HEK293 (cell line): ENCODE measurements at regions not wholly inside any gene's neighbourhood (a gene's known extent, or its start where the extent isn't known, plus 50 kb on each side); places are given as distances from the start of the nearest gene placed in this dataset.

Experiments
- CTCF ChIA-PET: fragments of 350-600 bp; formaldehyde crosslinking; extraction: SDS; loops from one replicate; lab custom pipeline; 2021; ENCODE audit warnings: antibody characterized with exemption; lab: Yijun Ruan, JAX
- POLR2A ChIA-PET: fragments of 300-600 bp; formaldehyde crosslinking; extraction: SDS; loops from one replicate; lab custom pipeline; 2020; ENCODE audit warnings: antibody characterized with exemption, inconsistent platforms; lab: Yijun Ruan, JAX
- H3K27ac ChIP-seq: fragments of 200-500 bp; sonication (Bioruptor generic); 2 replicates; pipeline ENCODE4 v1.5.1; 2014; ENCODE audit warnings: low read depth, low read length, control low read depth, inconsistent platforms; ENCODE audit errors: extremely low read depth
- H3K36me3 ChIP-seq, 2 experiments: fragments of 200-500 bp in 1 of 2; sonication (Bioruptor generic) in 1 of 2; 1 replicate in 1 of 2; 2 replicates in 1 of 2; pipeline ENCODE4 v1.5.1; 2014 to 2017; ENCODE audit warnings: inconsistent platforms in 2 of 2, low read length in 2 of 2; ENCODE audit not compliant: control insufficient read depth in 2 of 2, insufficient read depth in 1 of 2
- H3K4me1 ChIP-seq: fragments of 200-500 bp; sonication (Bioruptor generic); 2 replicates; pipeline ENCODE4 v1.5.1; 2014; ENCODE audit warnings: mild to moderate bottlenecking, low read length, inconsistent platforms; ENCODE audit not compliant: control insufficient read depth, insufficient read depth
- H3K4me3 ChIP-seq: 2 replicates; pipeline ENCODE4 v1.5.1; 2011; ENCODE audit warnings: low read depth, mild to moderate bottlenecking, control low read depth, low read length, moderate library complexity
- H3K9me3 ChIP-seq: fragments of 200-500 bp; sonication (Bioruptor generic); 2 replicates; pipeline ENCODE4 v1.5.1; 2014; ENCODE audit warnings: low read depth, low read length, inconsistent platforms; ENCODE audit not compliant: control insufficient read depth, insufficient read depth
- HOXA7 ChIP-seq: sonication (generic); formaldehyde crosslinking; IDR thresholded peaks from 2 replicates; pipeline ENCODE4 v1.8.1; 2022; ENCODE audit warnings: missing genetic modification reagents, borderline replicate concordance
- MZF1 ChIP-seq: fragments of 450-650 bp; formaldehyde crosslinking; IDR thresholded peaks from 2 replicates; pipeline ENCODE4 v1.5.1; 2017; ENCODE audit warnings: missing biosample characterization, missing genetic modification characterization, borderline replicate concordance
- OSR2 ChIP-seq: fragments of 450-650 bp; formaldehyde crosslinking; IDR thresholded peaks from 2 replicates; pipeline ENCODE4 v1.5.1; 2016; ENCODE audit warnings: missing biosample characterization, missing genetic modification characterization
- SCRT1 ChIP-seq: fragments of 450-650 bp; formaldehyde crosslinking; IDR thresholded peaks from 2 replicates; pipeline ENCODE4 v1.5.1; 2016; ENCODE audit warnings: missing biosample characterization, missing genetic modification characterization, borderline replicate concordance
- ZBTB10 ChIP-seq: fragments of 450-650 bp; formaldehyde crosslinking; IDR thresholded peaks from 2 replicates; pipeline ENCODE4 v1.5.1; 2016; ENCODE audit warnings: missing biosample characterization, missing genetic modification characterization
- ZFP41 ChIP-seq: fragments of 450-650 bp; formaldehyde crosslinking; IDR thresholded peaks from 2 replicates; pipeline ENCODE4 v1.5.1; 2016; ENCODE audit warnings: missing biosample characterization, missing genetic modification characterization, borderline replicate concordance
- ZNF16 ChIP-seq: fragments of 450-650 bp; formaldehyde crosslinking; IDR thresholded peaks from 2 replicates; pipeline ENCODE4 v1.5.1; 2016; ENCODE audit warnings: low read depth, missing biosample characterization, missing genetic modification characterization
- ZNF366 ChIP-seq: fragments of 450-650 bp; formaldehyde crosslinking; conservative IDR thresholded peaks from 2 replicates; pipeline ENCODE4 v1.5.1; 2016; ENCODE audit warnings: missing biosample characterization, missing genetic modification characterization
- ZNF571 ChIP-seq: fragments of 450-650 bp; formaldehyde crosslinking; IDR thresholded peaks from 2 replicates; pipeline ENCODE4 v1.5.0; 2017; ENCODE audit warnings: missing biosample characterization, missing genetic modification characterization
- ZNF626 ChIP-seq: fragments of 450-650 bp; sonication (Bioruptor Pico); formaldehyde crosslinking; IDR thresholded peaks from 2 replicates; pipeline ENCODE4 v1.5.1; 2018; ENCODE audit warnings: missing biosample characterization, missing genetic modification characterization, inconsistent platforms
- ZNF785 ChIP-seq: fragments of 450-650 bp; formaldehyde crosslinking; IDR thresholded peaks from 2 replicates; pipeline ENCODE4 v1.5.1; 2016; ENCODE audit warnings: missing biosample characterization, missing genetic modification characterization
- TF ChIP-seq, protein P1 (sequence below): fragments of 450-650 bp; IDR thresholded peaks from 2 replicates; pipeline ENCODE4 v1.5.1; 2018; ENCODE audit warnings: missing biosample characterization, mild to moderate bottlenecking, missing genetic modification characterization
- TF ChIP-seq, protein P2 (sequence below): fragments of 450-650 bp; formaldehyde crosslinking; IDR thresholded peaks from 2 replicates; pipeline ENCODE4 v1.5.1; 2016; ENCODE audit warnings: missing biosample characterization, missing genetic modification characterization

DNA sequence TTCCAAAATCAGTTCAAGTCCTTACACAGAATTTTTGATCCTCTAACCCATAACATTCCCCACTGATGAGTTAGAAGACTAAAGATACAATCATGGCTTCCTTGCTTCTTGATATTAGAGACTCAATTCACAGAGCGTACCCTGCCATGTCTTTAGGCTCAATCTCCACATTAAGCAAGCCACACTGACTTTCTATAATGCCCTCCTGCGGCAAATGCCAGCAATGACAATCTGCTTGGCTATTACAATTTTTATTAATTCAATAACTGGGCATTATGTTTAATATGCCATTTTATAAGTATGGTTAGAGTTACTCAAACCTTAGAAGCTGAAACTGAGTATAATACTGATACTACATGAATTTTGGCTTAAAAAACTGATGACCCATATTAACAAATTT, 479.7 kb upstream of the NR2F2 start:
- no peak overlapping the region for H3K27ac ChIP-seq
- ChIA-PET POLR2A (no interaction called here), CTCF (interaction anchor here (0.7 to 1.2 kb wide), 2 partner anchors 17 to 276 kb away, joined by 3 read pairs; no protein-coding TSS in a partner anchor)
- H3K36me3 ChIP-seq = no peaks in the 10 kb centered on the region
- H3K4me1 ChIP-seq = peaks cover 5% of the 10 kb centered on the region; the same call in 1 of the 2 replicates
- H3K9me3 ChIP-seq = no peaks in the 10 kb centered on the region
- H3K4me3 ChIP-seq = no peak overlapping the region
- TF ChIP-seq HOXA7 (CRISPR knock-in tag) (no peak), ZBTB10 (no peak)

- no peaks in the 10 kb centered on the region for H3K9me3 ChIP-seq
- no peak overlapping the region for H3K4me3 ChIP-seq
- no peaks in the 10 kb centered on the region for H3K4me1 ChIP-seq
- H3K36me3 ChIP-seq = no peaks in the 10 kb centered on the region
- TF ChIP-seq, protein P1, sequence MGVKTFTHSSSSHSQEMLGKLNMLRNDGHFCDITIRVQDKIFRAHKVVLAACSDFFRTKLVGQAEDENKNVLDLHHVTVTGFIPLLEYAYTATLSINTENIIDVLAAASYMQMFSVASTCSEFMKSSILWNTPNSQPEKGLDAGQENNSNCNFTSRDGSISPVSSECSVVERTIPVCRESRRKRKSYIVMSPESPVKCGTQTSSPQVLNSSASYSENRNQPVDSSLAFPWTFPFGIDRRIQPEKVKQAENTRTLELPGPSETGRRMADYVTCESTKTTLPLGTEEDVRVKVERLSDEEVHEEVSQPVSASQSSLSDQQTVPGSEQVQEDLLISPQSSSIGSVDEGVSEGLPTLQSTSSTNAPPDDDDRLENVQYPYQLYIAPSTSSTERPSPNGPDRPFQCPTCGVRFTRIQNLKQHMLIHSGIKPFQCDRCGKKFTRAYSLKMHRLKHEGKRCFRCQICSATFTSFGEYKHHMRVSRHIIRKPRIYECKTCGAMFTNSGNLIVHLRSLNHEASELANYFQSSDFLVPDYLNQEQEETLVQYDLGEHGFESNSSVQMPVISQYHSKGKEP = 0 out of 2 replicates have a peak, but pooled peaks have one; percentile 21
- TF ChIP-seq MZF1 (tag by site-specific recombination) = no peak
- CTCF ChIA-PET = no interaction called here
- POLR2A ChIA-PET = interaction anchor here (0.7 kb wide), 1 partner anchor 85 kb away, joined by 3 read pairs; no protein-coding TSS in a partner anchor
- H3K27ac ChIP-seq = no peak overlapping the region
Measured at GRCh38 chr15:95853350-95853749, 477.1 kb upstream of the NR2F2 start.

DNA sequence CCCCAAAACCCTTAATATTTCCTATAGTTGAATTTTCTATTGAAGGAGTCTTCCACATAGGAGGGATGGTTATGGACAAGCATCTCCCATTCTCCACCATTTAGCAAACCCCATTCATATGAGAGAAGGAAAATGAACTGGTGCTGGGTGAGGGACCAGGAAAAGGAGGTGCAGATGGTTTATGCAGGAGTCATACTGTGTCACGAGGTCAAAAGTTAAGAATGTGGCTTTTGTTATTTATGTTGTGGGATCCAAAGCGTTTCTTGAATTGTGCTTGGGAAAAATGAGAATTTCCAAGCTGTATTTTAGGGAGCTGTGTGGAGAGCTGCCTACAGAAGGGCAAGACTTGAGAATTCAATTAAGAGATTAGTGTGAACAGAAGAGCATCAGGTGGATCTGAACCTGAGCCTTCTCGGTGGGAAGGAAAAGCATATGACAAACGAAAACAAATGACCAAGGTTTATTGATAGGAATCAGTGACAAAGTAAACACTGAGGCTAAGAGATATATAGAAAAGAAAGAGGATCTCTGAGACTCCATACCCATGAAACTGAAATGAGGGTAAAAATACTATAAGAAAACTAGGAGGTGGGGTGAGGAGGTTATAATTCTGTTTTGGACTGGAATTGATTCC, 473.3 kb upstream of the NR2F2 start:
- Histone ChIP-seq H3K4me3 (no peak overlapping the region), H3K4me1 (no peaks in the 10 kb centered on the region), H3K36me3 (no peaks in the 10 kb centered on the region), H3K9me3 (no peaks in the 10 kb centered on the region), H3K27ac (no peak overlapping the region)
- CTCF ChIA-PET = no interaction called here
- POLR2A ChIA-PET = no interaction called here
- TF ChIP-seq ZNF785 (tag by site-specific recombination) (no peak), ZNF16 (no peak), OSR2 (tag by site-specific recombination) (no peak), ZNF366 (tag by site-specific recombination) (no peak), ZNF626 (tag by site-specific recombination) (no peak), ZFP41 (tag by site-specific recombination) (no peak), SCRT1 (tag by site-specific recombination) (peak; percentile 51; the same call in 1 of the 2 replicates), ZNF571 (no peak)
- TF ChIP-seq, protein P2, sequence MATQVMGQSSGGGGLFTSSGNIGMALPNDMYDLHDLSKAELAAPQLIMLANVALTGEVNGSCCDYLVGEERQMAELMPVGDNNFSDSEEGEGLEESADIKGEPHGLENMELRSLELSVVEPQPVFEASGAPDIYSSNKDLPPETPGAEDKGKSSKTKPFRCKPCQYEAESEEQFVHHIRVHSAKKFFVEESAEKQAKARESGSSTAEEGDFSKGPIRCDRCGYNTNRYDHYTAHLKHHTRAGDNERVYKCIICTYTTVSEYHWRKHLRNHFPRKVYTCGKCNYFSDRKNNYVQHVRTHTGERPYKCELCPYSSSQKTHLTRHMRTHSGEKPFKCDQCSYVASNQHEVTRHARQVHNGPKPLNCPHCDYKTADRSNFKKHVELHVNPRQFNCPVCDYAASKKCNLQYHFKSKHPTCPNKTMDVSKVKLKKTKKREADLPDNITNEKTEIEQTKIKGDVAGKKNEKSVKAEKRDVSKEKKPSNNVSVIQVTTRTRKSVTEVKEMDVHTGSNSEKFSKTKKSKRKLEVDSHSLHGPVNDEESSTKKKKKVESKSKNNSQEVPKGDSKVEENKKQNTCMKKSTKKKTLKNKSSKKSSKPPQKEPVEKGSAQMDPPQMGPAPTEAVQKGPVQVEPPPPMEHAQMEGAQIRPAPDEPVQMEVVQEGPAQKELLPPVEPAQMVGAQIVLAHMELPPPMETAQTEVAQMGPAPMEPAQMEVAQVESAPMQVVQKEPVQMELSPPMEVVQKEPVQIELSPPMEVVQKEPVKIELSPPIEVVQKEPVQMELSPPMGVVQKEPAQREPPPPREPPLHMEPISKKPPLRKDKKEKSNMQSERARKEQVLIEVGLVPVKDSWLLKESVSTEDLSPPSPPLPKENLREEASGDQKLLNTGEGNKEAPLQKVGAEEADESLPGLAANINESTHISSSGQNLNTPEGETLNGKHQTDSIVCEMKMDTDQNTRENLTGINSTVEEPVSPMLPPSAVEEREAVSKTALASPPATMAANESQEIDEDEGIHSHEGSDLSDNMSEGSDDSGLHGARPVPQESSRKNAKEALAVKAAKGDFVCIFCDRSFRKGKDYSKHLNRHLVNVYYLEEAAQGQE = no peak
